Left renal pelvis (tissue), 4 donors: ENCODE measurements at regions not wholly inside any gene's neighbourhood (a gene's known extent, or its start where the extent isn't known, plus 50 kb on each side); places are given as distances from the start of the nearest gene placed in this dataset.

Source experiments
- DNase-seq, 4 donors: peaks; one replicate each; pipeline ENCODE4 v3.0.0-alpha.2; 2013; ENCODE audit warnings: low read depth in 4 of 4, low spot score in 3 of 4

- no peak for DNase-seq
Observed at GRCh38 chr13:85249151-85249550, 550.1 kb downstream of the SLITRK6 start.

- no peak for DNase-seq
Observed at GRCh38 chr13:85247780-85248179, 551.4 kb downstream of the SLITRK6 start.

GRCh38 chr13:85243831-85244230 is 555.4 kb downstream of the SLITRK6 start:
- DNase-seq, result no peak

GRCh38 chr13:85241060-85241459 is 558.2 kb downstream of the SLITRK6 start:
- DNase-seq, result no peak

GRCh38 chr13:85236413-85236812 is 562.8 kb downstream of the SLITRK6 start:
- no peak for DNase-seq

- peak; percentile 12 to 27 (median 18) for DNase-seq
Observed at GRCh38 chr13:85230691-85231093, 568.5 kb downstream of the SLITRK6 start.

- DNase-seq, result no peak
Observed at GRCh38 chr13:85228692-85229091, 570.5 kb downstream of the SLITRK6 start.

- DNase-seq, result no peak
Observed at GRCh38 chr13:85223883-85224656, 575.1 kb downstream of the SLITRK6 start.

GRCh38 chr13:85216576-85216975 is 582.6 kb downstream of the SLITRK6 start:
- no peak for DNase-seq

GRCh38 chr13:85212692-85213091 is 586.5 kb downstream of the SLITRK6 start:
- DNase-seq, result no peak

- no peak for DNase-seq
Observed at GRCh38 chr13:85204668-85205344, 594.4 kb downstream of the SLITRK6 start.

GRCh38 chr13:85197431-85197830 is 601.8 kb downstream of the SLITRK6 start:
- no peak for DNase-seq

GRCh38 chr13:85194482-85194881 is 604.7 kb downstream of the SLITRK6 start:
- DNase-seq, result no peak

- DNase-seq, result no peak
Observed at GRCh38 chr13:85191996-85192718, 607.1 kb downstream of the SLITRK6 start.

- DNase-seq, result no peak
Observed at GRCh38 chr13:85186356-85187045, 612.7 kb downstream of the SLITRK6 start.

- no peak for DNase-seq
Observed at GRCh38 chr13:85174291-85174690, 624.9 kb downstream of the SLITRK6 start.

- no peak for DNase-seq
Observed at GRCh38 chr13:85170372-85170771, 628.8 kb downstream of the SLITRK6 start.

- DNase-seq, result no peak
Observed at GRCh38 chr13:85166891-85167290, 632.3 kb downstream of the SLITRK6 start.

GRCh38 chr13:85163063-85163462 is 636.2 kb downstream of the SLITRK6 start:
- no peak for DNase-seq

- peak in 1 of 4 donors; percentile 32 for DNase-seq
Observed at GRCh38 chr13:85148009-85148408, 651.2 kb downstream of the SLITRK6 start.

- no peak for DNase-seq
Observed at GRCh38 chr13:85142351-85142927, 656.8 kb downstream of the SLITRK6 start.
